ENCODE measurements at regions not wholly inside any gene's neighbourhood (a gene's known extent, or its start where the extent isn't known, plus 50 kb on each side); places are given as distances from the start of the nearest gene placed in this dataset.

DNA sequence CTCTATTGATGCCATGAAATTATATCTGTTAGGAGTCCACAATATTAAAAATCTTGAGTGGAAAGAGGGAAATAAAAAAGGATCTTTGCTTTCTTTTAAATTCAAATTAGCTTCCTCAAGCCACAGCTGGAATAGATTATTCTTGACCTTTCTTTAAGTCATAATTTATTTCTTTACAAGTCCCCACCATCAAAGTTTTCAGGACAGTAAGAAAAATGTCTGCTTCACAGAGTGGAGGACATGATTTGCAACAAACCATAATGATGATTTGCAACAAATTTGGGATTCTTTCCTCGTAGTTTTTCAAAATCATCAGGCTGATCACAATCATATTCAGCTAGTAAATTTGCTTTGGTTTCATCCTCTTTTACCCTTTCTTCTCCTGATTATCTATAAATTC, 301.8 kb upstream of the NRIP1 start:
- TF ChIP-seq, protein P1, sequence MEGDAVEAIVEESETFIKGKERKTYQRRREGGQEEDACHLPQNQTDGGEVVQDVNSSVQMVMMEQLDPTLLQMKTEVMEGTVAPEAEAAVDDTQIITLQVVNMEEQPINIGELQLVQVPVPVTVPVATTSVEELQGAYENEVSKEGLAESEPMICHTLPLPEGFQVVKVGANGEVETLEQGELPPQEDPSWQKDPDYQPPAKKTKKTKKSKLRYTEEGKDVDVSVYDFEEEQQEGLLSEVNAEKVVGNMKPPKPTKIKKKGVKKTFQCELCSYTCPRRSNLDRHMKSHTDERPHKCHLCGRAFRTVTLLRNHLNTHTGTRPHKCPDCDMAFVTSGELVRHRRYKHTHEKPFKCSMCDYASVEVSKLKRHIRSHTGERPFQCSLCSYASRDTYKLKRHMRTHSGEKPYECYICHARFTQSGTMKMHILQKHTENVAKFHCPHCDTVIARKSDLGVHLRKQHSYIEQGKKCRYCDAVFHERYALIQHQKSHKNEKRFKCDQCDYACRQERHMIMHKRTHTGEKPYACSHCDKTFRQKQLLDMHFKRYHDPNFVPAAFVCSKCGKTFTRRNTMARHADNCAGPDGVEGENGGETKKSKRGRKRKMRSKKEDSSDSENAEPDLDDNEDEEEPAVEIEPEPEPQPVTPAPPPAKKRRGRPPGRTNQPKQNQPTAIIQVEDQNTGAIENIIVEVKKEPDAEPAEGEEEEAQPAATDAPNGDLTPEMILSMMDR (IDR thresholded peaks at IDR 0.05) = no peak
- TF ChIP-seq SIN3A (IDR thresholded peaks at IDR 0.05; ENCODE audit: borderline replicate concordance, insufficient read depth, low read depth, low read length) = no peak

Measured in Panc1 (cell line).